ENCODE measurements at regions not wholly inside any gene's neighbourhood (a gene's known extent, or its start where the extent isn't known, plus 50 kb on each side); places are given as distances from the start of the nearest gene placed in this dataset.

- TF ChIP-seq CTCF (IDR thresholded peaks at IDR 0.05; ENCODE audit: low read length) (no peak), EZH2 (IDR thresholded peaks at IDR 0.05; ENCODE audit: borderline replicate concordance, low read length) (no peak)
Observed at GRCh38 chr16:72277749-72278148, 105.8 kb upstream of the PMFBP1 start.

All from OCI-LY1 (cell line).